ENCODE measurements at regions not wholly inside any gene's neighbourhood (a gene's known extent, or its start where the extent isn't known, plus 50 kb on each side); places are given as distances from the start of the nearest gene placed in this dataset.

- no peak for DNase-seq
- no peaks in the 10 kb centered on the region for H3K27me3 ChIP-seq
- no peak overlapping the region for H3K27ac ChIP-seq
- no peak for TF ChIP-seq POLR2A (IDR thresholded peaks at IDR 0.05)
- TF ChIP-seq CTCF (IDR thresholded peaks at IDR 0.05), result no peak
- no peaks in the 10 kb centered on the region for H3K36me3 ChIP-seq
- H3K4me1 ChIP-seq, result no peaks in the 10 kb centered on the region
- peaks cover 0 to 7% (median 0%) of the 10 kb centered on the region in 4 donors for H3K9me3 ChIP-seq
- H3K4me3 ChIP-seq, result no peak overlapping the region
Measured at GRCh38 chr5:44603496-44604272, 205.1 kb upstream of the MRPS30 start.

GRCh38 chr5:44574678-44575077 lies 185.5 kb upstream of the FGF10 start:
- DNase-seq, result no peak
- Histone ChIP-seq H3K4me1 (no peaks in the 10 kb centered on the region), H3K27me3 (no peaks in the 10 kb centered on the region), H3K4me3 (no peak overlapping the region), H3K27ac (no peak overlapping the region), H3K36me3 (no peaks in the 10 kb centered on the region), H3K9me3 (no peaks in the 10 kb centered on the region)
- TF ChIP-seq POLR2A (IDR thresholded peaks at IDR 0.05) (no peak), CTCF (IDR thresholded peaks at IDR 0.05) (no peak)

- no peak overlapping the region for H3K4me3 ChIP-seq
- H3K27me3 ChIP-seq, result no peaks in the 10 kb centered on the region
- no peaks in the 10 kb centered on the region for H3K4me1 ChIP-seq
- no peaks in the 10 kb centered on the region for H3K9me3 ChIP-seq
- TF ChIP-seq CTCF (IDR thresholded peaks at IDR 0.05) (no peak), POLR2A (IDR thresholded peaks at IDR 0.05) (no peak)
- H3K27ac ChIP-seq, result no peak overlapping the region
- no peaks in the 10 kb centered on the region for H3K36me3 ChIP-seq
- DNase-seq, result no peak
Measured at GRCh38 chr5:44568519-44568918, 179.3 kb upstream of the FGF10 start.

- H3K27me3 ChIP-seq, result no peaks in the 10 kb centered on the region
- H3K27ac ChIP-seq, result no peak overlapping the region
- H3K4me1 ChIP-seq, result no peaks in the 10 kb centered on the region
- no peaks in the 10 kb centered on the region for H3K9me3 ChIP-seq
- no peak overlapping the region for H3K4me3 ChIP-seq
- no peak for DNase-seq
- H3K36me3 ChIP-seq, result no peaks in the 10 kb centered on the region
- TF ChIP-seq POLR2A (IDR thresholded peaks at IDR 0.05), result no peak
- no peak for TF ChIP-seq CTCF (IDR thresholded peaks at IDR 0.05)
Measured at GRCh38 chr5:44565902-44566301, 176.7 kb upstream of the FGF10 start.

- TF ChIP-seq CTCF (IDR thresholded peaks at IDR 0.05), result no peak
- TF ChIP-seq POLR2A (IDR thresholded peaks at IDR 0.05), result no peak
- Histone ChIP-seq H3K27me3 (no peaks in the 10 kb centered on the region), H3K27ac (no peak overlapping the region), H3K4me1 (no peaks in the 10 kb centered on the region), H3K4me3 (no peak overlapping the region), H3K9me3 (no peaks in the 10 kb centered on the region), H3K36me3 (no peaks in the 10 kb centered on the region)
- no peak for DNase-seq
Measured at GRCh38 chr5:44565360-44565759, 176.1 kb upstream of the FGF10 start.

Data from Peyer's patch (tissue), 4 donors.